Osteocyte (in vitro differentiated cells): ENCODE measurements at regions not wholly inside any gene's neighbourhood (a gene's known extent, or its start where the extent isn't known, plus 50 kb on each side); places are given as distances from the start of the nearest gene placed in this dataset.

Experiments used
- DNase-seq: peaks from one replicate; pipeline ENCODE4 v3.0.0; 2021; ENCODE audit warnings: mixed read lengths; ENCODE audit not compliant: unreplicated experiment; ENCODE audit errors: extremely low spot score
- H3K27ac Mint-ChIP-seq: one replicate; pipeline ENCODE4 v1.8.0; 2021; ENCODE audit warnings: mild to moderate bottlenecking, mixed read lengths; ENCODE audit not compliant: unreplicated experiment
- H3K27me3 Mint-ChIP-seq: one replicate; pipeline ENCODE4 v1.8.0; 2021; ENCODE audit warnings: mixed read lengths; ENCODE audit not compliant: unreplicated experiment
- H3K36me3 Mint-ChIP-seq: one replicate; pipeline ENCODE4 v1.8.0; 2021; ENCODE audit warnings: mixed read lengths; ENCODE audit not compliant: unreplicated experiment
- H3K4me1 Mint-ChIP-seq: one replicate; pipeline ENCODE4 v1.8.0; 2021; ENCODE audit warnings: mixed read lengths; ENCODE audit not compliant: unreplicated experiment
- H3K4me3 Mint-ChIP-seq: one replicate; pipeline ENCODE4 v1.8.0; 2021; ENCODE audit warnings: mild to moderate bottlenecking, moderate library complexity, mixed read lengths; ENCODE audit not compliant: unreplicated experiment
- H3K9me3 Mint-ChIP-seq: one replicate; pipeline ENCODE4 v1.8.0; 2021; ENCODE audit warnings: mixed read lengths; ENCODE audit not compliant: unreplicated experiment
- TF ChIP-seq, protein P1 (sequence below): fragments of 200-600 bp; sonication (generic); IDR thresholded peaks from 2 replicates; pipeline ENCODE4 v1.5.0; 2021; ENCODE audit warnings: antibody characterized with exemption, mild to moderate bottlenecking, moderate library complexity

DNA sequence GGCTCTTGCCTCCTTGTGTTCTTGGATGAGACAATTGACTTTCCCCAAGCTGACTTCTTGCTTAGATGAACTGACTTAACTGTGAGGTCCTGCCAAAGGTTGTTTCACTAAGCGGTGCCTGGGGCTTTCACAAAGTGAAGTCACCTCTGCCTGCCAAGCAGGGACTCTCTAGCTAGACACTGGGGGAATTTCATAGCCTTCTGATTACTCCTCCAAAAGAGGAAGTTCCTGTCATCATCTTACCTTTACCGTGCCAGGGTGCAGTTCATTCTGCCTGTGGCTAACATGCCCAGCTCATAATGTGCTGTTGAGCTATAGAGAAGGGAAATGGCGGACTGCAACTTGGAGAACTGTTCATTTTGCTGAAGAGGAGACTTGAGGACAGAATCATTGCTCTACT, 472.0 kb upstream of the WWC1 start:
- Mint-ChIP-seq H3K27ac (no peak overlapping the region), H3K4me3 (no peak overlapping the region), H3K36me3 (no peaks in the 10 kb centered on the region), H3K4me1 (peaks cover 76% of the 10 kb centered on the region), H3K27me3 (peaks cover 4% of the 10 kb centered on the region), H3K9me3 (no peaks in the 10 kb centered on the region)
- no peak for DNase-seq
- TF ChIP-seq, protein P1, sequence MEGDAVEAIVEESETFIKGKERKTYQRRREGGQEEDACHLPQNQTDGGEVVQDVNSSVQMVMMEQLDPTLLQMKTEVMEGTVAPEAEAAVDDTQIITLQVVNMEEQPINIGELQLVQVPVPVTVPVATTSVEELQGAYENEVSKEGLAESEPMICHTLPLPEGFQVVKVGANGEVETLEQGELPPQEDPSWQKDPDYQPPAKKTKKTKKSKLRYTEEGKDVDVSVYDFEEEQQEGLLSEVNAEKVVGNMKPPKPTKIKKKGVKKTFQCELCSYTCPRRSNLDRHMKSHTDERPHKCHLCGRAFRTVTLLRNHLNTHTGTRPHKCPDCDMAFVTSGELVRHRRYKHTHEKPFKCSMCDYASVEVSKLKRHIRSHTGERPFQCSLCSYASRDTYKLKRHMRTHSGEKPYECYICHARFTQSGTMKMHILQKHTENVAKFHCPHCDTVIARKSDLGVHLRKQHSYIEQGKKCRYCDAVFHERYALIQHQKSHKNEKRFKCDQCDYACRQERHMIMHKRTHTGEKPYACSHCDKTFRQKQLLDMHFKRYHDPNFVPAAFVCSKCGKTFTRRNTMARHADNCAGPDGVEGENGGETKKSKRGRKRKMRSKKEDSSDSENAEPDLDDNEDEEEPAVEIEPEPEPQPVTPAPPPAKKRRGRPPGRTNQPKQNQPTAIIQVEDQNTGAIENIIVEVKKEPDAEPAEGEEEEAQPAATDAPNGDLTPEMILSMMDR, result no peak

DNA sequence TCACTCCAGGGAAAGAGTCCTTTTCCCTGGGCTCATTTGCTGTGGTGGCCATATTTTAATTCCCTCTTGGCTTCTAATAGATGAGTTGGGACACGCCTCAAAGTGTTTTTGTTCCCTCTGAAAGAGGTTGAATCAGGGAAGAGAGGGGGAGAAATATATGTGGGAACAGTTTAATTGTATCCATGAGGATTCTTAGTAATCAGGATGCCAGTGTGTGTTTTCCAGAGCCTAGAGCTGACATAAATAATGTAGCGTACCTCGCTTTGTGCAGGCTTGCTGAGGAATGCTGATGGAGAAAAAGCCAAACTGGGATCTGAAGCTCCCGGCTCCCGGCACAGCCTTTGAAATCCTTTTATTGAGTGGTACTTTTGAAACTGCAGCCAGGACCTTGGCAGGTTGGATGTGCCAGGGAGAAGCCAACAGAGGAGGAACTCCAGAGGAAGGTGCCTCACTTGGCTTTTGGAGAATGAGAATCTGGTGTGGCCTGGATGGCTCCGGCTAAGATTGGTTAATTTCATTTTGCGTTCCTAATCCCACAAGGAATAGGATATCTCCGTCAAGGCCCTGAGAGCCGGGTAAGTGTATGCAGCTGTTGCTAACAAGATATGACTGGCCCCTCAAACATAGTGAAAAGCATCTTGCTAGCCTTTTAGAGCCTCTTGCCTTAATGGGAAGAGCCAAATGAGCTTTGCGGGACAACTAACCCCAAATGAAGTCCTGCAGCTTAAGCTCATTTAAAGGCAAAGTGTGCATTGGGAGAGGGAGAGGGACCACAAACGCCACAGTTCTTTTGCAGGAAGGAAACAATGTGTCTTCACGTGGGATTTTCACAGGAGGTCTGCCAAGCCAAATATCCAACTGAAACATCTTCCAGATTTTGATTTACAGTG, 471.1 kb upstream of the WWC1 start:
- H3K27me3 Mint-ChIP-seq, result peaks cover 4% of the 10 kb centered on the region
- no peak overlapping the region for H3K4me3 Mint-ChIP-seq
- TF ChIP-seq, protein P1, result no peak
- peak overlapping the region; percentile 23 for H3K27ac Mint-ChIP-seq
- H3K36me3 Mint-ChIP-seq, result no peaks in the 10 kb centered on the region
- DNase-seq, result no peak
- H3K9me3 Mint-ChIP-seq, result no peaks in the 10 kb centered on the region
- peaks cover 67% of the 10 kb centered on the region for H3K4me1 Mint-ChIP-seq

DNA sequence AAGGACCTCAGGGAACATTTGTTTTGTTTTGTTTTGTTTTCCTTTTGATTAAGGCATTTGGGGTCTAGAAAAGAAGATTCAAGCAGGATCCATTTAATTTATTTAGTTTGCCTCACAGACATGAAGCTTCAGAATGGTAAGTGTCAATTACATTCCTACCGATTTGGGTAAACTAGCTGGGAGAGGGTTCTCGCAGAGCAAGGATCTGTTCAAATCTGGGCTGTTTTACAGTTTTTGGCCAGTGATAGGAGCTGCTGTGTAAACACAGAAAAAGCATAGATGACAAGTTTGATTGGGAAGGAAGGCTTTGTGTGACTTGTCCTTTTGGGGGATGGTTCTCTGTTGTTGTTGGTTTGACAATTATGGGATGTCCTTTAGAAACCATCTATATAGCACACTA, 470.3 kb upstream of the WWC1 start:
- no peak for DNase-seq
- no peaks in the 10 kb centered on the region for H3K9me3 Mint-ChIP-seq

DNA sequence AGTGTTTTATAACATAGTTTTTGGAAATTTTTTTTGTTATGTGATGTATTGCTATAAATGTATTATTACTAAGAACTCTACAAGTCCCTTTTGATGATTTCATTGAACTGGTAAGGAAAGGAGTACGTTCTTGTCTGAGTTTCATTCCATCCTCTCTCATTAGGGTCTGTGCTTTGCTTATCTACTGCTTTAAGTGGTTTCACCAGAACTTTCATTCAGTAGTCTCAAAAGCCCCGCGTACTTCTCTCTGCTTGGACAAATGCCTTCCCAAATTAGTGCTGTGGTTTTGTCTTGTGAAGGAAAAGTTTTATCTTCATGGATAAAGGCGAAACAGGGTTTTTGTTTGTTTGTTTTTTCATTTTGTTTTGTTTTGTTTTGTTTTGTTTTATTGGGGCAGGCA, 469.8 kb upstream of the WWC1 start:
- peaks cover 12% of the 10 kb centered on the region for H3K27me3 Mint-ChIP-seq
- peak overlapping the region; percentile 23 for H3K27ac Mint-ChIP-seq
- H3K4me3 Mint-ChIP-seq, result no peak overlapping the region
- no peaks in the 10 kb centered on the region for H3K36me3 Mint-ChIP-seq
- TF ChIP-seq, protein P1, result no peak
- peaks cover 54% of the 10 kb centered on the region for H3K4me1 Mint-ChIP-seq
- no peak for DNase-seq
- H3K9me3 Mint-ChIP-seq, result no peaks in the 10 kb centered on the region

More for the DNA sequence above, 470.3 kb upstream of the WWC1 start:
- no peaks in the 10 kb centered on the region for H3K36me3 Mint-ChIP-seq
- peaks cover 59% of the 10 kb centered on the region for H3K4me1 Mint-ChIP-seq
- TF ChIP-seq, protein P1, result no peak
- H3K27ac Mint-ChIP-seq, result peak overlapping the region; percentile 23
- H3K4me3 Mint-ChIP-seq, result no peak overlapping the region
- peaks cover 10% of the 10 kb centered on the region for H3K27me3 Mint-ChIP-seq

DNA sequence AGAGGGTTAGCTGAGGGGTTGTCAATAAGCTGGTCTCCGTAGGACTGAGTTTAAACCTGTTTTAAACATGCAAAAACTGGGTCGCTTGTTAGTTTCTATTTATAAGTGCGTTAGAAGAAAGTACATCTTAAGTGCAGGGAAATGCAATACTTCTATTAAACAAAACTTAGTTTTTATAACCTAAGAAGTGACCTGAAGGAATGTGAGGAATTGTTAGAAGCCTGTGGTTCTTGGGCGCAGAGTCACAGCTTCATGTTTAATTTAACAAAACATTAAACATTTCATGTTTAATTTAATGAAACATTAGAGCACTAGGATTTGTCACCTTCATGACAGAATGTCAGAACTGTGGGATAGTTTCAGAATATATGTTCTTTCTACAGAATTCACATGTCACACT, 469.2 kb upstream of the WWC1 start:
- H3K27ac Mint-ChIP-seq, result peak overlapping the region; percentile 23

More for the DNA sequence above, 469.2 kb upstream of the WWC1 start:
- peaks cover 49% of the 10 kb centered on the region for H3K4me1 Mint-ChIP-seq
- no peaks in the 10 kb centered on the region for H3K36me3 Mint-ChIP-seq
- H3K4me3 Mint-ChIP-seq, result no peak overlapping the region
- peaks cover 16% of the 10 kb centered on the region for H3K27me3 Mint-ChIP-seq
- H3K9me3 Mint-ChIP-seq, result no peaks in the 10 kb centered on the region
- TF ChIP-seq, protein P1, result no peak
- no peak for DNase-seq
